Gastrocnemius medialis (tissue), 4 donors: ENCODE measurements at regions not wholly inside any gene's neighbourhood (a gene's known extent, or its start where the extent isn't known, plus 50 kb on each side); places are given as distances from the start of the nearest gene placed in this dataset.

Source experiments
- ATAC-seq, 2 donors: fragments of 150-250 bp; one replicate each; pipeline ENCODE4 v1.9.1; 2016
- DNase-seq, 2 donors: peaks; one replicate each; pipeline ENCODE4 v3.0.0-alpha.2; 2019
- H3K27ac ChIP-seq, 4 donors: fragments of 200-600 bp; sonication (generic); 1 replicate in 1 of 4; 2 replicates in 3 of 4; pipeline ENCODE4 v1.5.1; 2016 to 2018; ENCODE audit warnings: mild to moderate bottlenecking in 2 of 4, moderate library complexity in 1 of 4
- H3K27me3 ChIP-seq, 3 donors: fragments of 200-600 bp; sonication (generic) in 2 of 3; 1 replicate in 1 of 3; 2 replicates in 2 of 3; pipeline versions ENCODE4 v1.5.1 to v1.6.0; 2016 to 2019; ENCODE audit warnings: mild to moderate bottlenecking in 1 of 3, moderate library complexity in 1 of 3
- H3K36me3 ChIP-seq, 2 donors: fragments of 200-600 bp; sonication (generic) in 1 of 2; one replicate each; pipeline ENCODE4 v1.5.1; 2017 to 2018
- H3K4me1 ChIP-seq, 2 donors: fragments of 200-600 bp; sonication (generic) in 1 of 2; one replicate each; pipeline ENCODE4 v1.5.1; 2016 to 2017; ENCODE audit warnings: mild to moderate bottlenecking in 2 of 2
- H3K4me3 ChIP-seq, 4 donors: fragments of 200-600 bp; sonication (generic) in 3 of 4; 1 replicate in 1 of 4; 2 replicates in 3 of 4; pipeline ENCODE4 v1.5.1; 2016 to 2019; ENCODE audit warnings: mild to moderate bottlenecking in 2 of 4
- H3K9me3 ChIP-seq, 3 donors: fragments of 200-600 bp; sonication (generic) in 2 of 3; 1 replicate in 1 of 3; 2 replicates in 2 of 3; pipeline ENCODE4 v1.5.1; 2016 to 2019
- POLR2A ChIP-seq, 2 donors: fragments of 450-650 bp; IDR thresholded peaks; one replicate each; pipeline ENCODE4 v1.6.1; 2017; ENCODE audit warnings: antibody characterized with exemption in 2 of 2, mild to moderate bottlenecking in 2 of 2, moderate library complexity in 2 of 2
- in situ Hi-C, 4 donors: fragments of 200-750 bp; cut with MboI; loops; one replicate each; pipeline versions ENCODE4 v1.15.0 to v1.8.0; 2017; ENCODE audit warnings: low sequenced_read_pairs in 4 of 4
- intact Hi-C: fragments of 100-400 bp; cut with DNase I; formaldehyde crosslinking; loops from one replicate; pipeline ENCODE4 v1.15.1; 2023; ENCODE audit warnings: low total_unique reads
- TF ChIP-seq, protein P1 (sequence below), 5 experiments: fragments of 450-650 bp in 3 of 5; fragments of 200-600 bp in 2 of 5; sonication (generic) in 2 of 5; IDR thresholded peaks in 4 of 5; conservative IDR thresholded peaks in 1 of 5; 1 replicate in 4 of 5; 2 replicates in 1 of 5; pipeline ENCODE4 v1.5.1; 2016 to 2019; ENCODE audit warnings: antibody characterized with exemption in 5 of 5, mild to moderate bottlenecking in 3 of 5, moderate library complexity in 3 of 5

DNA sequence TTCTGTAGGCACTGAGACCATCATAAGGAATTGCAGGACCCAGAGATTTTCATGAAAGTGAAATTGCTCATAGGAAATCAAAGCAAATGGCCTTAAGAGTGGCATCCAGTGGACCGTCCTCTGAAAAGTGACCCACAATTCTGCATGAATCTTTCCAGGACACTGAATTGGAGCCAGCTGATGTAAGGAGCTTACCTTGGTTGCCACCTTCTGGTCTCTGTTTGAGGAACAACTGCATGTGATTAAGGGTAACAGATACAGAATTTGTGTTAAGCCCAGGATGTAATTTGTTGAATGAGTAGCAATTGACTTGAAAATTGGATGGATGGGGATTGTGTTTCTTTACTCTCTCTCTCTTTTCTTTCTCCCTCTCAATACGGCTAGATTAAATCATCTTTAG lies 49.9 kb upstream of the GAS1 start:
- intact Hi-C loops, result loop anchor here (1.0 to 2.0 kb wide), 2 partner anchors 48 to 510 kb away; no protein-coding TSS in a partner anchor
- Histone ChIP-seq H3K36me3 (no peaks in the 10 kb centered on the region), H3K27ac (no peak overlapping the region), H3K27me3 (no peaks in the 10 kb centered on the region), H3K4me1 (no peaks in the 10 kb centered on the region), H3K9me3 (no peaks in the 10 kb centered on the region), H3K4me3 (no peak overlapping the region)
- in situ Hi-C loops, result no loop called here
- DNase-seq (no peak), ATAC-seq (no peak)
- TF ChIP-seq, protein P1, sequence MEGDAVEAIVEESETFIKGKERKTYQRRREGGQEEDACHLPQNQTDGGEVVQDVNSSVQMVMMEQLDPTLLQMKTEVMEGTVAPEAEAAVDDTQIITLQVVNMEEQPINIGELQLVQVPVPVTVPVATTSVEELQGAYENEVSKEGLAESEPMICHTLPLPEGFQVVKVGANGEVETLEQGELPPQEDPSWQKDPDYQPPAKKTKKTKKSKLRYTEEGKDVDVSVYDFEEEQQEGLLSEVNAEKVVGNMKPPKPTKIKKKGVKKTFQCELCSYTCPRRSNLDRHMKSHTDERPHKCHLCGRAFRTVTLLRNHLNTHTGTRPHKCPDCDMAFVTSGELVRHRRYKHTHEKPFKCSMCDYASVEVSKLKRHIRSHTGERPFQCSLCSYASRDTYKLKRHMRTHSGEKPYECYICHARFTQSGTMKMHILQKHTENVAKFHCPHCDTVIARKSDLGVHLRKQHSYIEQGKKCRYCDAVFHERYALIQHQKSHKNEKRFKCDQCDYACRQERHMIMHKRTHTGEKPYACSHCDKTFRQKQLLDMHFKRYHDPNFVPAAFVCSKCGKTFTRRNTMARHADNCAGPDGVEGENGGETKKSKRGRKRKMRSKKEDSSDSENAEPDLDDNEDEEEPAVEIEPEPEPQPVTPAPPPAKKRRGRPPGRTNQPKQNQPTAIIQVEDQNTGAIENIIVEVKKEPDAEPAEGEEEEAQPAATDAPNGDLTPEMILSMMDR (IDR thresholded peaks at IDR 0.05 in 4 of 5, conservative IDR thresholded peaks at IDR 0.05 in 1 of 5), result no peak
- TF ChIP-seq POLR2A (IDR thresholded peaks at IDR 0.05), result no peak

DNA sequence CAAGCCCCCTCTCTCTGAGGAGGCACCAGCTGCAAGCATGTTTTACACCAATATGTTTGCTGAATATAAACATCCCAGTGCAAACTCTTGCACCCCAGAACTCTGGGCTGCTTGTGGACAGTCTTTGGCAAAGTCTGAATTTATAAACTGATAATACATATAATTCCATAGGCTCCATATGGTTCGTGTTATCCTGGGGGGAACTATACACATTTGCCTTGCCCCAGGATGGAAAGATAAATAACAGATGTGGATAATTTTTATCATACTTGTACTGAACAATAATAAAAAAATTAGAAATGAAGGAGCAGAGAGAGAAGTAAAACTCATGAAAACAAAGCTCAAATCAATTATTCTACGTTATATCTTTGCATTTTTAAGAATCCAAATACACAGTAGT lies 50.6 kb upstream of the GAS1 start:
- Histone ChIP-seq H3K9me3 (no peaks in the 10 kb centered on the region), H3K4me1 (no peaks in the 10 kb centered on the region), H3K36me3 (no peaks in the 10 kb centered on the region), H3K27me3 (no peaks in the 10 kb centered on the region), H3K4me3 (no peak overlapping the region), H3K27ac (no peak overlapping the region)
- ATAC-seq, result no peak
- intact Hi-C loops, result loop anchor here (1.0 to 2.0 kb wide), 2 partner anchors 49 to 511 kb away; no protein-coding TSS in a partner anchor
- in situ Hi-C loops, result no loop called here
- TF ChIP-seq, protein P1 (IDR thresholded peaks at IDR 0.05 in 4 of 5, conservative IDR thresholded peaks at IDR 0.05 in 1 of 5), result no peak
- TF ChIP-seq POLR2A (IDR thresholded peaks at IDR 0.05), result no peak
- DNase-seq, result no peak

DNA sequence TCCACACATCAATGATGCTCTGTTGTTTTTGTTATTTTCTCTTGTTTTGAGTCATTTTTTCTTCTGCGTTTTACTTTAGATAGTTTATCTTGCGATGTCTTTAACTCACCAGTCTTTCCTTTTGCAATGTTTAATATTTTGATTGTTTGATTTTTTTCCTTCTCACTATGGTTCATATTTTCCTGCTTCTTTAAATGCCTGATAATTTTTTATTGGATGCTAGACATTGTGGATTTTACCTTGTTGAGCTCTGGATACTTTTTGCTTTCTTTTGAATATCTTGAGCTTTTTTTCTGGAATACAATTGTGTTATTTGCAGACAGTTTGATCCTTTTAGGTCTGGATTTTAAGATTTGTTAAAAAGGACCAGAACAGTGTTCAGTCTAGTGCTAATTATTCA lies 55.2 kb upstream of the GAS1 start:
- Histone ChIP-seq H3K27ac (no peak overlapping the region), H3K9me3 (no peaks in the 10 kb centered on the region), H3K4me1 (no peaks in the 10 kb centered on the region), H3K36me3 (no peaks in the 10 kb centered on the region), H3K27me3 (no peaks in the 10 kb centered on the region), H3K4me3 (no peak overlapping the region)
- TF ChIP-seq POLR2A (IDR thresholded peaks at IDR 0.05), result no peak
- TF ChIP-seq, protein P1 (IDR thresholded peaks at IDR 0.05 in 4 of 5, conservative IDR thresholded peaks at IDR 0.05 in 1 of 5), result no peak
- intact Hi-C loops (no loop called here), in situ Hi-C loops (no loop called here)
- no peak for ATAC-seq
- DNase-seq, result no peak

DNA sequence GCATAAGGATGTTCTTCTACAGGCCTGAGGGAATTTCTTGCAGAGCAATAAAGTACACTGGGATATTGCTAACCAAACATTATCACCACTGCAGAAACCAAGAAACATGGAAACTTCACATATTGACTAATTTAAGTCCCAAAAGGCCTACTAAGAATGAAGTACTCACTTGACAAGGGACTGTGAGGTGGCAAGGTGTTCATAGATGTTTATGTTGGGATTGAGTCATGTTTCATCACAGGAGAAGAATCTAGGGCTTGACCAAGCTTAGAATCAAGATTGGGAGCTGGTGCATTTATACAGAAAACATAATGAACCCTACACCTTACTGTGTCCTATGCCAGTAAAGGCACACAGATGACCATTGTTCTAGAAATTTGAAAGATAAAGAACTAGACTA lies 56.7 kb upstream of the GAS1 start:
- TF ChIP-seq, protein P1 (IDR thresholded peaks at IDR 0.05 in 4 of 5, conservative IDR thresholded peaks at IDR 0.05 in 1 of 5), result no peak
- no peak for TF ChIP-seq POLR2A (IDR thresholded peaks at IDR 0.05)
- intact Hi-C loops, result no loop called here
- DNase-seq (no peak), ATAC-seq (no peak)
- H3K36me3 ChIP-seq, result no peaks in the 10 kb centered on the region
- H3K27ac ChIP-seq, result no peak overlapping the region
- H3K4me3 ChIP-seq, result no peak overlapping the region
- H3K27me3 ChIP-seq, result no peaks in the 10 kb centered on the region
- in situ Hi-C loops, result no loop called here
- no peaks in the 10 kb centered on the region for H3K4me1 ChIP-seq
- H3K9me3 ChIP-seq, result no peaks in the 10 kb centered on the region

DNA sequence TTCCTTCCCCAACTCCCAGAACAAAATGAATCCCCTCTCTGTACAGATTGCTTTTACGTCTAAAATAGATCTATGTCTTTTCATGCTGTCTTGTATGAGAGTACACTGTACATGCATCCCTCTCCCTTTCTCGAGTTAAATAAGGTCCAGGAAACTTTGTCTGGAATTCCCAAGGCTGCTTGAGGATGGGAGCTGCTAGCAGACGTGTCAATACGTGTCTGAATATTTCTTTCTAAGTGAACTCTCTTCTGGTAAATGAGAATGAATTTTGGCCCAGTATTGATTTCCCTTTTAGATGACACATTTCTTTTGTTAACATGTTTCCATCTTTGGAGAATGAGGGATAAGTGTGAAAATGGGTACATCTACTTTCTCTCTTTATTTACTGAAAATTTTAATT lies 59.6 kb upstream of the GAS1 start:
- no peaks in the 10 kb centered on the region for H3K27me3 ChIP-seq
- in situ Hi-C loops (no loop called here), intact Hi-C loops (no loop called here)
- H3K27ac ChIP-seq, result no peak overlapping the region
- no peaks in the 10 kb centered on the region for H3K9me3 ChIP-seq
- no peak overlapping the region for H3K4me3 ChIP-seq
- DNase-seq (no peak), ATAC-seq (no peak)
- no peaks in the 10 kb centered on the region for H3K36me3 ChIP-seq
- no peaks in the 10 kb centered on the region for H3K4me1 ChIP-seq
- TF ChIP-seq POLR2A (IDR thresholded peaks at IDR 0.05), result no peak
- TF ChIP-seq, protein P1 (IDR thresholded peaks at IDR 0.05 in 4 of 5, conservative IDR thresholded peaks at IDR 0.05 in 1 of 5), result no peak
